Neural cell (in vitro differentiated cells): ENCODE measurements at regions not wholly inside any gene's neighbourhood (a gene's known extent, or its start where the extent isn't known, plus 50 kb on each side); places are given as distances from the start of the nearest gene placed in this dataset.

ENCODE experiments used
- CTCF ChIP-seq: fragments of 450-650 bp; IDR thresholded peaks from 2 replicates; pipeline ENCODE4 v1.5.1; 2014; ENCODE audit warnings: antibody characterized with exemption, mild to moderate bottlenecking, moderate library complexity; ENCODE audit not compliant: poor library complexity, severe bottlenecking
- EZH2 ChIP-seq: fragments of 200-600, 300-800 bp; shearing (Covaris generic), sonication (generic); IDR thresholded peaks from 2 replicates; pipeline ENCODE4 v1.6.1; 2014; ENCODE audit warnings: antibody characterized with exemption, low read length, borderline replicate concordance, mild to moderate bottlenecking; ENCODE audit not compliant: insufficient read depth, poor library complexity, severe bottlenecking
- POLR2AphosphoS5 ChIP-seq: IDR thresholded peaks from 2 replicates; pipeline ENCODE4 v1.6.1; 2012

GRCh38 chr10:65491799-65492198 is 1434.0 kb upstream of the LRRTM3 start:
- TF ChIP-seq CTCF (no peak), EZH2 (no peak), POLR2AphosphoS5 (no peak)
